C4-2B (cell line): ENCODE measurements at regions not wholly inside any gene's neighbourhood (a gene's known extent, or its start where the extent isn't known, plus 50 kb on each side); places are given as distances from the start of the nearest gene placed in this dataset.

ENCODE experiments used
- CTCF ChIP-seq: fragments of 450-650 bp; conservative IDR thresholded peaks from 2 replicates; pipeline ENCODE4 v1.5.1; 2017; ENCODE audit warnings: mild to moderate bottlenecking
- ZFX ChIP-seq: fragments of 450-650 bp; IDR thresholded peaks from 2 replicates; pipeline ENCODE4 v1.6.1; 2017

GRCh38 chr1:187943606-187944403 is 1115.1 kb downstream of the PLA2G4A start:
- TF ChIP-seq CTCF (no peak), ZFX (no peak)
